OCI-LY7 (cell line): ENCODE measurements at regions not wholly inside any gene's neighbourhood (a gene's known extent, or its start where the extent isn't known, plus 50 kb on each side); places are given as distances from the start of the nearest gene placed in this dataset.

Experiments used
- BruUV-seq: library from RNA; stranded (reverse); fragments of 400-500 nt; replicated peaks from 2 replicates; lab custom pipeline; 2021; lab: Mats Ljungman, UMichigan
- CTCF ChIA-PET: fragments of 300-600 bp; sonication (Branson Sonifier 250); formaldehyde crosslinking; loops from one replicate; lab custom pipeline; 2022; ENCODE audit warnings: antibody characterized with exemption; ENCODE audit not compliant: unreplicated experiment; lab: Charles Lee
- POLR2A ChIA-PET: fragments of 300-600 bp; sonication (Branson Sonifier 250); formaldehyde crosslinking; loops from one replicate; lab custom pipeline; 2022; ENCODE audit warnings: antibody characterized with exemption; lab: Charles Lee
- DNase-seq: peaks from one replicate; pipeline ENCODE4 v3.0.0-alpha.2; 2015; ENCODE audit warnings: low spot score
- H2AFZ ChIP-seq: fragments of 200-600 bp; sonication (generic), shearing (Covaris generic); 2 replicates; pipeline ENCODE4 v1.6.1; 2014; ENCODE audit warnings: mild to moderate bottlenecking, antibody characterized with exemption, low read length, moderate library complexity
- H3K27ac ChIP-seq: fragments of 200-600 bp; sonication (generic); 2 replicates; pipeline ENCODE4 v1.5.1; 2014; ENCODE audit warnings: mixed run types, low read depth, mild to moderate bottlenecking, moderate library complexity, low read length, inconsistent platforms; ENCODE audit not compliant: poor library complexity, severe bottlenecking
- H3K36me3 ChIP-seq: fragments of 200-600 bp; sonication (generic); 2 replicates; pipeline ENCODE4 v1.6.1; 2014; ENCODE audit warnings: mild to moderate bottlenecking, antibody characterized with exemption, low read length, moderate library complexity, mixed read lengths; ENCODE audit not compliant: insufficient read depth
- H3K4me1 ChIP-seq: fragments of 200-600 bp; sonication (generic); 2 replicates; pipeline ENCODE4 v1.5.1; 2014; ENCODE audit warnings: mild to moderate bottlenecking, low read length; ENCODE audit not compliant: insufficient read depth, poor library complexity, severe bottlenecking
- H3K4me2 ChIP-seq: fragments of 200-600 bp; sonication (generic); 2 replicates; pipeline ENCODE4 v1.6.1; 2014; ENCODE audit warnings: mild to moderate bottlenecking, low read length
- H3K4me3 ChIP-seq: fragments of 200-600 bp; sonication (generic); 2 replicates; pipeline ENCODE4 v1.5.1; 2014; ENCODE audit warnings: mild to moderate bottlenecking, low read depth, low read length; ENCODE audit not compliant: poor library complexity, severe bottlenecking
- H3K79me2 ChIP-seq: fragments of 200-600 bp; sonication (generic); 2 replicates; pipeline ENCODE4 v1.6.1; 2016; ENCODE audit warnings: low read depth, mild to moderate bottlenecking, low read length, moderate library complexity, mixed read lengths; ENCODE audit not compliant: insufficient read depth
- H3K9me2 ChIP-seq: fragments of 200-600 bp; sonication (generic); 2 replicates; pipeline ENCODE4 v1.6.1; 2016; ENCODE audit warnings: mild to moderate bottlenecking, low read length, mixed read lengths; ENCODE audit not compliant: insufficient read depth
- H3K9me3 ChIP-seq: fragments of 200-600 bp; sonication (generic); 2 replicates; pipeline ENCODE4 v1.6.1; 2014; ENCODE audit warnings: mild to moderate bottlenecking, mixed run types, low read length, mixed read lengths
- H4K20me1 ChIP-seq: fragments of 200-600 bp; sonication (generic); 2 replicates; pipeline ENCODE4 v1.6.1; 2014; ENCODE audit warnings: mild to moderate bottlenecking, antibody characterized with exemption, low read length, moderate library complexity, mixed read lengths; ENCODE audit not compliant: insufficient read depth
- EZH2phosphoT487 ChIP-seq: fragments of 200-600 bp; sonication (generic); IDR thresholded peaks from 2 replicates; pipeline ENCODE4 v1.6.1; 2018; ENCODE audit warnings: low read depth, borderline replicate concordance, mild to moderate bottlenecking, mixed run types, antibody characterized with exemption, low read length, moderate library complexity, mixed read lengths
- intact Hi-C: fragments of 100-400 bp; cut with micrococcal nuclease; formaldehyde crosslinking; loops from one replicate; pipeline ENCODE4 v1.10.0; 2022; ENCODE audit not compliant: unreplicated experiment
- TF ChIP-seq, protein P1 (sequence below): fragments of 200-600 bp; sonication (generic); conservative IDR thresholded peaks from 2 replicates; pipeline ENCODE4 v1.5.1; 2014; ENCODE audit warnings: mild to moderate bottlenecking, antibody characterized with exemption, low read length, moderate library complexity, mixed read lengths

DNA sequence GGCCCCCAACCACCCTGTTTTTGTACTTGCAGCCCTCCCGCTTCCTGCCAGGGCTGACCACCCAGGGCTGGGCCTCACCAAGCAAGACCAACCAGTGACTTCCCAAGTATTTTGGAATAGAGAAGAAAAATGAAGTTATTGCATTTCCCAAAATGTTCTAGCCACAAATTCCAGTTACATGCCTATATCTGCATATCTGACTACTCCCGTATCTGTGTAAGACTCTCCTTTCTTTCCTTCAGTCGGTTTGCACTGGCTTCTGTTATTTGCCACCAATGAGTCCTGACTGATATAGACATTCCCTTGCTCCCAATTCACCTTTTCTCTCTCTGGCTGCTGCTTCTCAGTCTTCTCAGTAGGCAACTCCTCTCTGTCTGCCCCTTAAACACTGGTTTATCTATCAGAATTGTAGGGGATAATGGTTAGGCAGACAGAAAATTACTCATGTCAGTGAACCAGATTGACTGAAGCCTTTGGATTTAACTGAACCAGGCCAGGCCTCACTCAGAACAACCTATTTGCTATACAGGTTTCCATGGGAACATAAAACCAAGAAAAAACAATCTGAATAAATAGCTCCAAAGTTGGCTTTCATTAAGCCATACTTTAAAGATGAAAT, 85.3 kb downstream of the SPTSSA start:
- no peak overlapping the region for H2AFZ ChIP-seq
- no peak overlapping the region for H3K27ac ChIP-seq
- no TSS peak for BruUV-seq
- no peaks in the 10 kb centered on the region for H3K79me2 ChIP-seq
- no peak for TF ChIP-seq EZH2phosphoT487
- H3K36me3 ChIP-seq = no peaks in the 10 kb centered on the region
- CTCF ChIA-PET = no interaction called here
- H3K9me2 ChIP-seq = no peaks in the 10 kb centered on the region
- POLR2A ChIA-PET = no interaction called here
- DNase-seq = no peak
- no peak overlapping the region for H3K4me3 ChIP-seq
- H3K4me1 ChIP-seq = no peaks in the 10 kb centered on the region
- H4K20me1 ChIP-seq = no peaks in the 10 kb centered on the region
- H3K4me2 ChIP-seq = no peak overlapping the region
- intact Hi-C loops = no loop called here
- H3K9me3 ChIP-seq = no peaks in the 10 kb centered on the region

DNA sequence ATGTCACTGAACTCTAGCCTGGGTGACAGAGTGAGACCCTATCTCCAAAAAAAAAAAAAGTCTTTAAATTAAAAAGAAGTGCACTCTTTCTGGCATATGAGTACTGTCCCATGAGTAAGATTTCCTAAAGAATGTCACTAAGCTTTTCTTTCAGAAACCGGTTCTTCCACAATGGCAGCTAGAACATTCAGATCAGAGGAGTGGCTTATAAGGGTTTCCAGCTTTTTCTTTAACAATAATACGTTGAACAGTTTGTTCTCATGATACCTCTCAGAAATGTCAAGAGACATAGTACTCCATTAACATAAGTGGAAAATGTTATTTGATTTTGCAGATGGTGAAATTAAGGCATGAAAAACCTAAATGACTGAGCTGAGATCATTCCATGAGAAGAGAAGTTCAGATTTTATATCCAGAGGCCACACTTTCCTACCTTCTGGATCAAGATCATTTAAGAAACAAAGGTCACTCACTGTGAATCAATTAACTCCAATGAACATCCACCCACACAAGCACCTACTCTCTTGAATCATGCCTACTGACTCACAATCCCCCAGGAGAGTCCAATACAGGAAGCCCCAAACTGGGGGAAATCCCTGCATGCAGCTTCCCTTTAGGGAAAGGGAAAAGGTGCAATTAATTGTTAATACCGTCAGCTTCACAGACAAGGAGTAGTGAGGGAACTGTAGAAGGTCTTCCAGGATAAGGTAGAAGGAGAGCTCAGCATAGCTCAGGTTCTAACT, 86.9 kb downstream of the SPTSSA start:
- H3K36me3 ChIP-seq = no peaks in the 10 kb centered on the region
- no peaks in the 10 kb centered on the region for H3K4me1 ChIP-seq
- ChIA-PET CTCF (no interaction called here), POLR2A (interaction anchor here (1.0 kb wide), 1 partner anchor 23 kb away, joined by 3 read pairs; no protein-coding TSS in a partner anchor)
- H3K9me3 ChIP-seq = no peaks in the 10 kb centered on the region
- no TSS peak for BruUV-seq
- no peak for DNase-seq
- intact Hi-C loops = no loop called here
- no peaks in the 10 kb centered on the region for H3K9me2 ChIP-seq
- H3K79me2 ChIP-seq = no peaks in the 10 kb centered on the region
- no peak overlapping the region for H2AFZ ChIP-seq
- H3K4me3 ChIP-seq = no peak overlapping the region
- H4K20me1 ChIP-seq = no peaks in the 10 kb centered on the region
- no peak overlapping the region for H3K4me2 ChIP-seq
- TF ChIP-seq, protein P1, sequence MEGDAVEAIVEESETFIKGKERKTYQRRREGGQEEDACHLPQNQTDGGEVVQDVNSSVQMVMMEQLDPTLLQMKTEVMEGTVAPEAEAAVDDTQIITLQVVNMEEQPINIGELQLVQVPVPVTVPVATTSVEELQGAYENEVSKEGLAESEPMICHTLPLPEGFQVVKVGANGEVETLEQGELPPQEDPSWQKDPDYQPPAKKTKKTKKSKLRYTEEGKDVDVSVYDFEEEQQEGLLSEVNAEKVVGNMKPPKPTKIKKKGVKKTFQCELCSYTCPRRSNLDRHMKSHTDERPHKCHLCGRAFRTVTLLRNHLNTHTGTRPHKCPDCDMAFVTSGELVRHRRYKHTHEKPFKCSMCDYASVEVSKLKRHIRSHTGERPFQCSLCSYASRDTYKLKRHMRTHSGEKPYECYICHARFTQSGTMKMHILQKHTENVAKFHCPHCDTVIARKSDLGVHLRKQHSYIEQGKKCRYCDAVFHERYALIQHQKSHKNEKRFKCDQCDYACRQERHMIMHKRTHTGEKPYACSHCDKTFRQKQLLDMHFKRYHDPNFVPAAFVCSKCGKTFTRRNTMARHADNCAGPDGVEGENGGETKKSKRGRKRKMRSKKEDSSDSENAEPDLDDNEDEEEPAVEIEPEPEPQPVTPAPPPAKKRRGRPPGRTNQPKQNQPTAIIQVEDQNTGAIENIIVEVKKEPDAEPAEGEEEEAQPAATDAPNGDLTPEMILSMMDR = no peak
- no peak for TF ChIP-seq EZH2phosphoT487
- no peak overlapping the region for H3K27ac ChIP-seq

DNA sequence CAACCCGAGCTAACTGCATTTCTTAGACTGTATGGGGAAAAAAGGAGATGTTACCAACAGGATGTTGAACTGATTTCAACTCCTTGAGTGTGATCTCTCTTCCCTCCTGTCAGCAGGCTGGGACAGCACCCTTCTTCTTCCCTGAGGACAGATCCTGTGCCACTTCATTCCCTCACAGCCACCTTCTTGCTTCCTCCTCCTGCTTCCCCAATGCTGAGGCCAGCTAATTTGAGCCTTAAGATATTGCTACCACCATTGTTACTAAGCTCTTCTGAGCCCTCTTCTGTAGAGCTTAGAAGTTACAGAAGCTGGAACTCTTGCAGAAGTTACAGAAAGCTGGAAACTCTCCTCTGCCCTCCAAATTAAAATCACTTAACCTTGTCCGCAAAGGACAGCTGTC, 88.8 kb downstream of the SPTSSA start:
- ChIA-PET POLR2A (no interaction called here), CTCF (no interaction called here)
- H3K4me2 ChIP-seq = no peak overlapping the region
- no peak overlapping the region for H3K27ac ChIP-seq
- no peaks in the 10 kb centered on the region for H3K4me1 ChIP-seq
- H3K9me2 ChIP-seq = no peaks in the 10 kb centered on the region
- intact Hi-C loops = no loop called here
- no peaks in the 10 kb centered on the region for H3K79me2 ChIP-seq
- BruUV-seq = no TSS peak
- H2AFZ ChIP-seq = no peak overlapping the region
- H3K36me3 ChIP-seq = no peaks in the 10 kb centered on the region
- H4K20me1 ChIP-seq = no peaks in the 10 kb centered on the region
- DNase-seq = no peak
- no peaks in the 10 kb centered on the region for H3K9me3 ChIP-seq
- no peak overlapping the region for H3K4me3 ChIP-seq
- no peak for TF ChIP-seq EZH2phosphoT487
- TF ChIP-seq, protein P1 = no peak
